Colon (tissue), 2 donors: ENCODE measurements at regions not wholly inside any gene's neighbourhood (a gene's known extent, or its start where the extent isn't known, plus 50 kb on each side); places are given as distances from the start of the nearest gene placed in this dataset.
"Not testable (repeated sequence)": the region's sequence is repeated elsewhere in the genome, so short reads cannot be mapped to it uniquely, and the experiment has no call there.

ENCODE experiments used
- FAIRE-seq: peaks from 2 replicates; lab custom pipeline; 2012; peaks lifted over from hg19 to GRCh38; lab: Jason Lieb, UNC
- donor health status: control.
- donor health status: control.

DNA sequence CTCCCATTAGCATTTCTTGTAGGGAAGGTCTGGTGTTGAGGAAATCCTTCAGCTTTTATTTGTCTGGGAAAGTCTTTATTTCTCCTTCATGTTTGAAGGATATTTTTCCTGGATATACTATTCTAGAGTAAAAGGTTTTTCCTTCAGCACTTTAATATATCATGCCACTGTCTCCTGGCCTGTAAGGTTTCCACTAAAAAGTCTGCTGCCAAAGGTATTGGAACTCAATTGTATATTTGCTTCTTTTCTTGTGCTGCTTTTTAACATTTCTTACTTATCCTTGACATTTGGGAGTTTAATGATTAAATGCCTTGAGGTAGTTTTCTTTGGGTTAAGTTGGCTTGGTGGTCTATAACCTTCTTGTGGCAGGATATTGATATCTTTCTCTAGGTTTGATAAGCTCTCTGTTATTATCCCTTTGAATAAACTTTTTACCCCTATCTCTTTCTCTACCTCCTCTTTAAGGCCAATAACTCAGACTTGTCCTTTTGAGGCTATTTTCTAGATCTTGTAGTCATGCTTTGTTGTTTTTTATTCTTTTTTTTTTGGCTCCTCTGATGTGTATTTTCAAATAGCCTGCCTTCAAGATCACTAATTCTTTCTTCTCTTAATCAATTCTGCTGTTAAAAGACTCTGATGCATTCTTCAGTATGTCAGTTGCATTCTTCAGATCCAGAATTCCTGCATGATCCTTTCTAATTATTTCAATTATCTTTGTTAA is 225.0 kb upstream of the ZNF217 start:
- no peak for FAIRE-seq

DNA sequence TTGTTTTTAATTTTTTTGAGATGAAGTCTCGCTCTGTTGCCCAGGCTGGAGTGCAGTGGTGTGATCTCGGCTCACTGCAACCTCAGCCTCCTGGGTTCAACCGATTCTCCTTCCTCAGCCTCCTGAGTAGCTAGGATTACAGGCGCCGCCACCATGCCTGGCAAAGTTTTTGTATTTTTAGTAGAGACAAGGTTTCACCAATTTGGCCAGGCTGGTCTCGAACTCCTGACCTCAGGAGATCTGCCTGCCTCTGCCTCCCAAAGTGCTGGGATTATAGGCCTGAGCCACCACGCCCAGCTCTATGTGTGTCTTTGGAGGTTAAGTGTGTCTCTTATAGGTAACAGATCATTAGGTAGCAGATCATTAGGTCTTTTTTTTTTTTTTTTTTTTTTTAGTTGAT is 223.9 kb upstream of the ZNF217 start:
- FAIRE-seq: not testable (repeated sequence)

DNA sequence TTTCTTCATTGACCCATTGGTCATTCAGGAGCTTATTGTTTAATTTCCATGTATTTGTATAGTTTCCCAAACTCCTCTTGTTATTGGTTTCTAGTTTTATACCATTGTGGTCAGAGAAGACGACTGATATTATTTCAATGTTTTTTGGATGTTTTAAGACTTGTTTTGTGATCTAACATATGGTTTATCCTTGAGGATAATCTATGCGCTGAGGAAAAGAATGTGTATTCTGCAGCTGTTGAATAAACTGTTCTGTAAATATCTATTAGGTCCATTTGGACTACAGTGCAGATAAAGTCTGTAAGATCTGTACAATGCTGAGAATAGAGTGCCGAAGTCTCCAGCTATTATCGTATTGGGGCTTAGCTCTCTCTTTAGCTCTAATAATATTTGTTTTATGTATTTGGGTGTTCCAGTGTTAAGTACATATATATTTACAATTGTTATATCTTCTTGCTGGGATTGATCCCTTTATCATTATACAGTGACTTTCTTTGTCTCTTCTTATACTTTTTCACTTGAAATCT is 223.3 kb upstream of the ZNF217 start:
- no peak for FAIRE-seq

DNA sequence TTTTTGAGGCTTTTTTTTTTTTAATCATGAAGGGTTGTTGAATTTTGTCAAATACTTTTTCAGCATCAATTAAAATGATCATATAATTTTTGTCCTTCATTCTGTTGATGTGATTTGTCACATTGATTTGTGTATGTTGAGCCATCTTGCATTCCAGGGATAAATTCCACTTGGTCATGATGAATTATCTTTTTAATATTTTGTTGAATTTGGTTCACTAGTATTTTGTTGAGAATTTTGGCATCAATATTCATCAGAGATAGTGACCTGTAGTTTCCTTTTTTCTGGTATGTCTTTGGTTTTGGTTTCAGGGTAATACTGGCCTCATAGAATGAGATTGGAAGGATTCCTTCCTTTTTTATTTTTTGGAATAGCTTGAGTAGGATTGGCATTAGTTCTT is 221.9 kb upstream of the ZNF217 start:
- FAIRE-seq: no peak

DNA sequence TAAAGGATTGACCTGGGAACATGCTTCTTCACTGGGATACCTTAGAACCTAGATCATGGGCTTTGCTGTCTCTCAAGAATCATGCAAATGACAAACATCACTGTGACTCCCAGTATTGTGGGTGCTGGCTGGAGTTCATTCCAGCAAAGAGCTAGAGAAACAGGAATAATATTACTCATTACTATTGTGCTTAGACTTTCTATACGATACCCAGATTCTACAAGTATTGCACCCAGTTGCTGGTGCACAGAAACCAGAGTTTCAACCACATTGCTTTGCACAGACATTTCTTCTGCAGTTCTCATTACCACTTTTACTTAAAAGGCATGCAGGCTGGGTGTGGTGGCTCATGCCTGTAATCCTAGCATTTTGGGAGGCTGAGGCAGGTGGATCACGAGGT is 220.4 kb upstream of the ZNF217 start:
- no peak for FAIRE-seq

DNA sequence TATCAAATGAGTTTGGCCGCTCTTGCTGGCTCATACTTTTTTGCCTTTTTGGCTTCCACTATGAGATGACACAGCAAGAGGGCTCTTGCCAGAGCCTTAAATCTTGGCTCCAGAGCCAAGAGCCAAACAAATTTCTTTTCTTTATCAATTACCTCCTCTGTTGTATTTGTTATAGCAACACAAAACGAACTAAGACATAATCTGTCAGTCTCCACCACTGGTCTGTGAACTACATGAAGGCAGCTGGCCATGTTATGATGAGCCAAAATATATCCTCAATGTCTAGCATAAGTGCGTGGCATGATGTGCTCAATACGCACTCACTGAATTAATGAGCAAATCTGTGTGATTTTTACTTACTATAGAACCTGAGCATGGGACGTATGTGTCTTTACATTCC is 220.0 kb upstream of the ZNF217 start:
- FAIRE-seq: no peak

DNA sequence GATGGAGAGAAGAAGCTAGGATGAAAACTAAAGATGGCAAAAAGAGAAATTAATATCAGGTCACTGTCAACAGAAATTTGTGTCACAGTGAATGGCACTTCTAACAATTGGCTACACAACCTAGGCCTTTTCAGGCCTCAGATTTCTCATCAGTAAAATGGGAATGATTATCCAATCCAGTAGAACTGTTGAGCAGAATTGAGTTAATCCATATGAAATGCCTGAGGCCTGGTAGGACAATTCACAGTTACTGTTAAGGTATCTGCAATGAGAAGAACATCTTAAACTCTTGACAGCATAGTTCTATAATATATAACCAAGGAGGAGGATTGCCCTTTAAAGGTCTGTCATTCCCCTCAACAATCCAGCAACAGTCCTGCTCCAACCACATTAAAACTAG is 217.9 kb upstream of the ZNF217 start:
- no peak for FAIRE-seq

DNA sequence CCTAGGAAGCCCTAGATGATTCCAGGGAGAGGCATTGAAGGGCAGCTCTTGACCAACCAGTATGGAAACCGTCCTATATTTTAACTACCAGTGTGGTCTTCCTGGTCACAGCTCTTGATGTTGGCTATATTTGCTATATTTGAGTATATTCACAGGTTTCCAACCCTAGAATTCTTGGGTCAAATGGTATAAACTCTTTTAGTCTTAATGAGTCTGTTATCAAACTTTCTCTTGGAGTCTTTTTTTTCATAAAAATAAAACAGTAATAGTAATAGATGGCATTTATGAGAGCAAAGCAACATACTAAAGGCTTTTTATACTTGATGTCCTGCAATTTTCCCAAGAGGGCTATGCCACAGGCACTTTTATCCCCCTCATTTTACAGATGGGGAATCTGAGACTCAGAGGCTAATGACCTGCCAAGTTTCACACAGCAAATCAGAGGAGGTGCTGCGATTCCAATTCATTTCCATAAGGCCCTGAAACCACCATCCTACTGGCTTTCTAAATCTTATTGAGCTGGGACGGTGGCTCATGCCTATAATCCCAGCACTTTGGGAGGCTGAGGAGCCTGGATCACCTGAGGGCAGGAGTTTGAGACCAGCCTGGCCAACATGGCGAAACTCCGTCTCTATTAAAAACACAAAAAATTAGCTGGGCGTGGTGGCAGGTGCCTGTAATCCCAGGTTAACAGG is 217.2 kb upstream of the ZNF217 start:
- no peak for FAIRE-seq

DNA sequence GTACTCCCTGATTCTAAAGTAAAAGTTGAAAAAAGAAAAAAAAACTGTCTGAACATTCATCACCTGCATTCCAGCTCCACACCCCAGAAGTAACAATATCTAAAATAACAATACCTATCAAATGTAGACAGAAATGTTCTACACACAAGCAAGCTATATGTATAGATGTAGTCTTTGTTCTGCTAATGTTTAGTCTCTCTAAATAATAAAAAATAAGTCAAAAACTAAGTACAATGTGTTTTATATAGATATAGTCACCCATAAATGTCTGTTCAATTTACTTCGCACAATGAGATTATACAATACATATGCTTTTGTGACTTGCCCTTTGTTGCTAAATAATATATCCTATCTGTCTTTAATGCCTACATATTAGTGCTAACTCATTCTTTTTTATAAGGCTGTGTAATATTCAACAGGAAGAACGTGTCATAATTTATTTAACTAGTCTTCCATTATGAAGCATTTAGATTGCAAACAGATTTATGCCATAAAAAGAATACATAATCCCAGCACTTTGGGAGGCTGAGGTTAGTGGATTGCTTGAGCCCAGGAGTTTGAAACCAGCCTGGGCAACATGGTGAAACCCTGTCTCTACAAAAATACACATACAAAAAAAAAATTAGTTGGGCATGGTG is 216.2 kb upstream of the ZNF217 start:
- no peak for FAIRE-seq

DNA sequence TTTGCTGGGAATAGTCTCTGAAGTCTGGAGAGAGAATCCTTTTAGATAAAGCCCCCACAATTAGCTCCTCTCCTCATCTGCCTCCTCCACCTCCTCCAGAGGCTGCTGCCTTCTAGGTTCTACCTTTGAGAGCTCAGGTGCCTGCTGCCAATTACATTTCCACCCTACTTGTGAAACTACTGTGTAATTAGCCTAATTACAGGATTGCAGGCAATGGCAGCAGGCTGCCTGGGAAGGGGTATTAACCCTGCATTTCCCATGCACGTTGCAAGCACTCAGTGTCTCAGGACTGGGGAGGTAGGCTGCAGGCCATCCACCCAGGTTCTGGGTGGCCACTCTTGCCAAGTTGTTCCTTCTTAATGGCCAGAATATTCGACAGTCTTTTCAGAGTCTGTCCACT is 215.6 kb upstream of the ZNF217 start:
- FAIRE-seq: no peak

DNA sequence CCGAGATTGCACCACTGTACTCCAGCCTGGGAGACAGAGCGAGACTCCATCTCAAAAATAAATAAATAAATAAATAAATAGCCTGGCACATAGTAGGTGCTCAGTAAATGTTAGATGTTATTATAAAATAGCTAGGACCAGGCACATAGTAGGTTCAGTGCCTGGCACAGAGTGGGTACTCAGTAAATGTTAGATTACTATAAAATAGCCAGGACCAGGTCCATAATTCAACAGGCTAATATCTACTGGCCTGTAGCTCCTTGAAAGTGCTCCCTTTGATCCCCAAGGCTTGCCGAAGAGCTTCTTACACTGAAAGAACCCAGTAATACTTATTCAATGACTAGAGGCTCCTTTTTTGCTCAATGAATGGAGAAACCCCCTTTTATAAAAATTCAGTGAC is 215.1 kb upstream of the ZNF217 start:
- FAIRE-seq: no peak

DNA sequence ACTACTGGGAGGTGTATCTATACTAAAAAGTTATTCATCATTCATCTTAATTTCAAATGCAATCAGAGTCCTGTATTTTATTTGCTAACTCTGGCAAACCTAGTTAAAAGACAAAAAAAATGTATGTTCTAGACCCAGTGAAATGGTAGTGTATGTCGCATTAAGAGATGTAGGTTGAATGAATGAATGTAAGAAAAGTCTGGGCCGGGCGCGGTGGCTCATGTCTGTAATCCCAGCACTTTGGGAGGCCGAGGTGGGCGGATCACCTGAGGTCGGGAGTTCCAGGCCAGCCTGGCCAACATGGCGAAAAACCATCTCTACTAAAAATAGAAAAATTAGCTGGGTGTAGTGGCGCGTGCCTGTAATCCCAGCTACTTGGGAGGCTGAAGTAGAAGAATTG is 214.7 kb upstream of the ZNF217 start:
- FAIRE-seq: not testable (repeated sequence)

DNA sequence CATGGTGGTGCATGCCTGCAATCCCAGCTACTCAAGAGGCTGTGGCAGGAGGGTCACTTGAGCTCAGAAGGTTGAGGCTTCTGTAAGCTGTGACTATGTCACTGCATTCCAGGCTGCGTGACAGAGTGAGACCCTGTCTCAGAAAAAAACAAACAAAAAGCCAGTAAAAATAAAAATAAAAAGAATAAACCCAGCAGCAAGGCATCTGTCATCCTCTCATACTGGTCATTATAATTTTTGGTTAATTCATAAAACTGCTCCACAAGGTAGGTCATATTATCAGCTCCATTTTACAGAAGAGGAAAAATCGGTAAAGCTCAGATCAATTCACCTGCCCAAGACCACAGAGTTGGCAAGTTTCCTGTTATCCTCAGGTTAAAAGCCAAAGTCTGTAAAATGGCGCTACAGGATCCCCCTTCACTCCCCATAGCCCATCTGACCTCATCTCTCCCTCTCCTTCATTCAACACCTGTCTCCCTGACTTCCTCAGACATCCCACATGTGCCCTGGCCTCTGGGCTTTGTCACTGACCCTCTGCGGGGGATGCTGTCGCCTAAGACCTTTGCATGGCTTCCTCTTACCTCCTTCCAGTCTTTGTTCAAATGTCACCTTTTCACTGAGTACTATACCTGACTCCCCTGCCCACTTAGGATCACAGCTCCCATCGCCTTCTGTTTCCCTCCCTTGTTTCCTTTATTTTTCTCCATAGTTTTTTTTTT is 213.2 kb upstream of the ZNF217 start:
- no peak for FAIRE-seq

DNA sequence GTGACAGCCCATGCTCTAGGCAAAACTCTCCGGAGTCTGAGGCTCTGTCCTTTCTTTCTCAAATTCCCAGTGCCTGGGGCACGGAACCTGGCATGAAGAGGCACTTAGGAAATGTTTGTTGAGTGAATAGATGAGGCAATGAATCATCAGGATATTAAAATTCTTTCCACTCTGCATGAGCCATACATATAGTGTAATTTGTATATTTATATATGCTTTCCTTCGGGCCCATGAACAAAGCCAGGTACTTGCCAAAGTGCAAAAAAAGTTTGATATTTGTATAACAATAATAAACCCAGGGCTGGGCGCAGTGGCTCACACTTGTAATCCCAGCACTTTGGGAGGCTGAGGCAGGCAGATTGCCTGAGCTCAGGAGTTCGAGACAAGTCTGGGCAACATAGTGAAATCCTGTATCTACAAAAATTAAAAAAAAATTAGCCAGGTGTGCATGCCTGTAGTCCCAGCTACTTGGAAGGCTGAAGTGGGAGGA is 212.3 kb upstream of the ZNF217 start:
- FAIRE-seq: no peak

DNA sequence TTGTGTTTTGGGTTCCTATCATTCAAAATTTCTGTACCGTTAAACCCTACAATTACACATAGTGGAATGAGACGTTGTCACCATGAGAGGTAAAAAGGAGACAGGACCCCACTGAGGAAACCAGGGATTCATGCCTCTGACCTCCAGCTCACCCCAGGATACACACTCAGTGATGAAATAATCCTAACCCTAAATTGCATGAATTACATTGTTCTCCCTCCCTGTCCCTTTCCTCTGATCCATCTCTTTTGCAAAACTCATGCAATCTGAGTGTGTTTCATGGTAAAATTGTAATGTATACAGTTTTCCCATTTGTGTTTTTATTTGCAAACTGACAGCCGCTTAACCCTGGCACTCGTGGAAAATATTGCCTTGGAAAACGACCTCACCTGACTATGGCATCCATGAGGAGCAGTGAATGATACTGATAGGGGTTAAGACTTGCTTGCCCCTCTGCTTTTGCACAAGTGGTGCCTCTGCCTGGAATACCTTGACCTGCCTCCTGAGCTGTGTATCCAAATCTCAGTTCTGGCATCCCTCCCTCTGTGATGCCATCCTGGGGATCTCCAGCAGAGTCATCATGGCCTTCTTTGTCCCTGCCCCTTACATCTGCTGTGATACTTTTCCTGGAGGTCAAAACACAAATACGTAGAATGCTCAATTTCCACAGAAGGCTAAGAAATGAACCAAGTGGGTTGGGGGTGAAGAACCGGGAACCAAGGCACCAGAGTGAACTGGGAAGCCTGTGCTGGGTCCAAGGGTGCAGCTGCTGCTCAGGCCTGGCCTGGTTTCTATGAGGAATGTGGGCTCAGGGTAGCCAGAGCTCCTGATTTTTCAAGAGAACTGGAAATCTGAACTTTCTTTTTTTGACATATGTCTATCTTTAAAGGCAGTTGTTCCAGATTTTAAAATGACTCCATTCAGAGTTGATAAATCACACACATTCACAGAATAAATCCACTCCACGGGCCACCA is 211.6 kb upstream of the ZNF217 start:
- FAIRE-seq: no peak

DNA sequence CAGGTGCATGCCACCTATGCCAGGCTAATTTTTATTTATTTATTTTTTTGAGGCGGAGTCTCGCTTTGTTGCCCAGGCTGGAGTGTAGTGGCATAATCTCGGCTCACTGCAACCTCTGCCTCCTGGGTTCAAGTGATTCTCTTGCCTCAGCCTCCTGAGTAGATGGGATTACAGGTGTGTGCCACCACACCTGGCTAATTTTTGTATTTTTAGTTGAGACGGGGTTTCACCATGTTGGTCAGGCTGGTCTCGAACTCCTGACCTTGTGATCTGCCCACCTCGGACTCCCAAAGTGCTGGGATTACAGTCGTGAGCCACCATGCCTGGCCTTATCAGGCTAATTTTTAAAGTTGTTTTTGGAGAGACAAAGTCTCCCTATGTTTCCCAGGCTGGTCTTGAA is 210.7 kb upstream of the ZNF217 start:
- not testable (repeated sequence) for FAIRE-seq

DNA sequence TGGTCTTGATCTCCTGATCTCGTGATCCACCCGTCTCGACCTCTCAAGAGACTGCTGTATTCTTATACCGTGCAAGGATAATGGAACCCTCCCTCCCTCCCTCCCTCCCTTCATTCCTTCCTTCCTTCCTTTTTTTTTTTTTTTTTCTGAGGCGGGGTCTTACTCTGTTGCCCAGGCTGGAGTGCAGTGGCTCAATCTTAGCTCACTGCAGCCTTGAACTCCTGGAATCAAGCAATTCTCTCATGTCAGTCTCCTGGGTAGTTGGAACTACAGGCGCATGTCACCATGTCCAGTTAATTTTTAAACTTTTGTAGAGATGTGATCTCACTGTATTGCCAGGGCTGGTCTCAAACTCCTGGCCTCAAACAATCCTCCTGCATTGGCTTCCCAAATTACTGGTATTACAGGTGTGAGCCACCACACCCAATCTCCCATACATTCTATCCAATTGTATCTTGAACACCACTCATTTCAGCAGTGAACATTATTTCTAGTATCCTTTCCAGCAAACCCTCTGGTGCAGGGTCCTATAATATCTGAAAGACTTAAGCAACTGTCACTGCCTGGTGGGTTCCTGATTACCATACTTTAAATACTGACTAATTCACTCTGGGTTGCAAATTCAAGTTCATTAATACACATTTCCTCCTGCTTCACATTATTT is 210.0 kb upstream of the ZNF217 start:
- FAIRE-seq: no peak

DNA sequence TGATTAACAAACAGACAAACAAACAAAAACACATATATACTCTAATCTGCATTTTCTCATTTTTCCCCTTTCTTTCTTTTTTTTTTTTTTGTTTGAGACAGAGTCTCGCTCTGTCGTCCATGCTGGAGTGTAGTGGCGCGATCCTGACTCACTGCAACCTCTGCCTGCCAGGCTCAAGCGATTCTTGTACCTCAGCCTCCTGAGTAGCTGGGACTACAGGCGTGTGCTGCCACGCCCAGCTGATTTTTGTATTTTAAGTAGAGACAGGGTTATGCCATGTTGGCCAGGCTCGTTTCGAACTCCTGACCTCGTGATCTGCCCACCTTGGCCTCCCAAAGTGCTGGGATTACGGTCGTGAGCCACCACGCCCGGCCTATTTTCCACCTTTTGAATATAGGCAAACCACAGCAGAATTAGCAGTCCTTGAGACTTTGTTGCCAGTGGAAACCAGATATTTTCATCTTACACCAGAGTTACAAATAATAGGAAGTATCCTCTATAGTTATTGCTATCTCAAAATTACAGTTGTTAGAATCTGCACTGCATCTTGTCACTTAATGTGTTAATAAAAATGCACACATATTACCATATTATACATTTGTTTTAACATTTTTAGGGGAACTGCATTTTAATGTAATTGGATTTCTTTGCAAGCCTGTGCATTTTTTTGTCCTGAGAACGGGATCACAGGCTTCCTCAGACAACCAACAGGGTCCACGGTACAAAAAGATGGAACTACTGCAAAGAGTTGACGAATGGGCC is 208.2 kb upstream of the ZNF217 start:
- FAIRE-seq: no peak

DNA sequence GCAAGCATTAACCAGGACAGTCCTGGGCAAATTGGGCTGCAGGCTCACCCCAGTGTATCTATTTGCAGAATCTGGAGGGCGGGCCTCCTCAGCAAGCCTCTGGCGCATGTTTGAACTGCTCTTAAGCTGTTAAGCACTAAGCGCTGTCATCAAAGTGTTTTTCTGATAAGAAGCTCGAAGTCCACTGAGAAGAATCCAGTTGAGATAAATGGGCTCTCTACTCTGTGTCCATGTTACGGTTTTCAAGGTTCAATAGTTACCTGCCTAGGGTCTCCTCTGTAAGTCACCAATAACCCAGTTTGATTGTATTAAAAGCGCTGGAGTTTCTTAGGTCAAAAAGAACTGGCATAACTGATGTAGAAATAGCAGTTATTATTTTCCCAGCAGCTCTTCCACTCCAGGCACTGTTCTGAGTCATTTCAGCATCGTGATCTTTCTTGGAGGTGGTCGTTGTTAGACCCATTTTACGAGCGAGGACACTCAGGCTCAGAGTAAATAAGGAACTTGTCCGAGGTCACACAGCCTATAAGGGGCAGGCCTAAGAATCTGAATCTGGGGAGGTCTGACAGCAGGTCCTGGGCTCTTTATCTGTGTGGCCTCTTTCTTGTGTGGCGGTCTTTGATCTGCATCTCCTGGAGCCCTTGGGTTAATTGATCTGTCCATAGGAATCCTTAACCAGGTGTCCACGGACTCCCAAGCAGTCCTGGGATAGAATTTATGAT is 207.4 kb upstream of the ZNF217 start:
- FAIRE-seq: no peak
